Glutamatergic neuron (in vitro differentiated cells): ENCODE measurements at regions not wholly inside any gene's neighbourhood (a gene's known extent, or its start where the extent isn't known, plus 50 kb on each side); places are given as distances from the start of the nearest gene placed in this dataset.
"Not testable (repeated sequence)": the region's sequence is repeated elsewhere in the genome, so short reads cannot be mapped to it uniquely, and the experiment has no call there.

Experiments
- DNase-seq: peaks from one replicate; pipeline ENCODE4 v3.0.0; 2022
- H3K27ac Mint-ChIP-seq: one replicate; pipeline ENCODE4 v1.8.0; 2020; ENCODE audit warnings: mild to moderate bottlenecking, mixed read lengths, inconsistent platforms; ENCODE audit not compliant: unreplicated experiment
- H3K27me3 Mint-ChIP-seq: one replicate; pipeline ENCODE4 v1.8.0; 2020; ENCODE audit warnings: mild to moderate bottlenecking, moderate library complexity, mixed read lengths, inconsistent platforms; ENCODE audit not compliant: unreplicated experiment
- H3K36me3 Mint-ChIP-seq: one replicate; pipeline ENCODE4 v1.8.0; 2020; ENCODE audit warnings: mild to moderate bottlenecking, mixed read lengths, inconsistent platforms; ENCODE audit not compliant: unreplicated experiment
- H3K4me1 Mint-ChIP-seq: one replicate; pipeline ENCODE4 v1.8.0; 2020; ENCODE audit warnings: mild to moderate bottlenecking, low read depth, mixed read lengths, inconsistent platforms; ENCODE audit not compliant: unreplicated experiment
- H3K4me3 Mint-ChIP-seq: one replicate; pipeline ENCODE4 v1.8.0; 2020; ENCODE audit warnings: mild to moderate bottlenecking, mixed read lengths, inconsistent platforms; ENCODE audit not compliant: unreplicated experiment
- H3K9me3 Mint-ChIP-seq: one replicate; pipeline ENCODE4 v1.8.0; 2020; ENCODE audit warnings: mild to moderate bottlenecking, moderate library complexity, mixed read lengths, inconsistent platforms; ENCODE audit not compliant: unreplicated experiment
- CTCF ChIP-seq: fragments of 200-600 bp; sonication (generic); IDR thresholded peaks from one replicate; pipeline ENCODE4 v1.5.0; 2021; ENCODE audit not compliant: partially characterized antibody, unreplicated experiment

- Mint-ChIP-seq H3K36me3 (no peaks in the 10 kb centered on the region), H3K27ac (no peak overlapping the region), H3K27me3 (peaks cover 1% of the 10 kb centered on the region), H3K4me1 (no peaks in the 10 kb centered on the region), H3K9me3 (no peaks in the 10 kb centered on the region), H3K4me3 (no peak overlapping the region)
- no peak for TF ChIP-seq CTCF
- no peak for DNase-seq
These were observed 210.3 kb upstream of the ETAA1 start for GRCh38 chr2:67186871-67187270.

- not testable (repeated sequence) for H3K36me3 Mint-ChIP-seq
These were observed 201.8 kb upstream of the ETAA1 start for GRCh38 chr2:67195327-67195726.

GRCh38 chr2:67201521-67201920 is 195.6 kb upstream of the ETAA1 start:
- Mint-ChIP-seq H3K27me3 (no peaks in the 10 kb centered on the region), H3K36me3 (no peaks in the 10 kb centered on the region), H3K9me3 (no peaks in the 10 kb centered on the region), H3K27ac (no peak overlapping the region), H3K4me3 (no peak overlapping the region), H3K4me1 (no peaks in the 10 kb centered on the region)
- no peak for DNase-seq
- no peak for TF ChIP-seq CTCF

More at GRCh38 chr2:67195327-67195726, 201.8 kb upstream of the ETAA1 start:
- H3K27me3 Mint-ChIP-seq, H3K9me3 Mint-ChIP-seq, DNase-seq, H3K4me1 Mint-ChIP-seq, H3K27ac Mint-ChIP-seq, H3K4me3 Mint-ChIP-seq: not testable (repeated sequence)

- H3K27ac Mint-ChIP-seq, result no peak overlapping the region
- H3K9me3 Mint-ChIP-seq, result no peaks in the 10 kb centered on the region
- H3K4me3 Mint-ChIP-seq, result no peak overlapping the region
- DNase-seq, result no peak
- no peaks in the 10 kb centered on the region for H3K27me3 Mint-ChIP-seq
- H3K36me3 Mint-ChIP-seq, result no peaks in the 10 kb centered on the region
- TF ChIP-seq CTCF, result no peak
- H3K4me1 Mint-ChIP-seq, result no peaks in the 10 kb centered on the region
These were observed 192.8 kb upstream of the ETAA1 start for GRCh38 chr2:67204349-67204748.

GRCh38 chr2:67208887-67209500 is 188.1 kb upstream of the ETAA1 start:
- Mint-ChIP-seq H3K9me3 (no peaks in the 10 kb centered on the region), H3K27ac (no peak overlapping the region), H3K4me3 (no peak overlapping the region), H3K36me3 (no peaks in the 10 kb centered on the region), H3K27me3 (no peaks in the 10 kb centered on the region), H3K4me1 (no peaks in the 10 kb centered on the region)
- no peak for DNase-seq
- no peak for TF ChIP-seq CTCF
